Astrocyte (in vitro differentiated cells and primary cell): ENCODE measurements at regions not wholly inside any gene's neighbourhood (a gene's known extent, or its start where the extent isn't known, plus 50 kb on each side); places are given as distances from the start of the nearest gene placed in this dataset.

ENCODE experiments used
- DNase-seq: peaks from one replicate; pipeline ENCODE4 v3.0.0-alpha.2; 2010; ENCODE audit warnings: low read depth
- FAIRE-seq: peaks from 2 replicates; lab custom pipeline; 2011; peaks lifted over from hg19 to GRCh38; lab: Jason Lieb, UNC
- H2AFZ ChIP-seq: 2 replicates; pipeline ENCODE4 v1.6.0; 2012; ENCODE audit warnings: low read depth, low read length, inconsistent platforms
- H3K27ac ChIP-seq: 2 replicates; pipeline ENCODE4 v1.5.1; 2011; ENCODE audit warnings: low read depth, low read length, inconsistent platforms
- H3K27me3 ChIP-seq: 2 replicates; pipeline ENCODE4 v1.6.0; 2011; ENCODE audit warnings: low read length, inconsistent platforms; ENCODE audit not compliant: insufficient read depth
- H3K36me3 ChIP-seq: 2 replicates; pipeline ENCODE4 v1.5.1; 2011; ENCODE audit warnings: low read length, inconsistent platforms; ENCODE audit not compliant: insufficient read depth
- H3K4me1 ChIP-seq: 2 replicates; pipeline ENCODE4 v1.5.1; 2011; ENCODE audit warnings: low read length, inconsistent platforms; ENCODE audit not compliant: insufficient read depth
- H3K4me2 ChIP-seq: 2 replicates; pipeline ENCODE4 v1.6.0; 2012; ENCODE audit warnings: low read length, inconsistent platforms
- H3K4me3 ChIP-seq: 2 replicates; pipeline ENCODE4 v1.5.1; 2011; ENCODE audit warnings: low read depth, mild to moderate bottlenecking, low read length, inconsistent platforms; ENCODE audit not compliant: insufficient read depth
- H3K79me2 ChIP-seq: 2 replicates; pipeline ENCODE4 v1.6.0; 2012; ENCODE audit warnings: mild to moderate bottlenecking, low read length, inconsistent platforms; ENCODE audit not compliant: insufficient read depth
- H3K9ac ChIP-seq: 2 replicates; pipeline ENCODE4 v1.6.0; 2012; ENCODE audit warnings: mild to moderate bottlenecking, low read length, inconsistent platforms
- H3K9me3 ChIP-seq: 2 replicates; pipeline ENCODE4 v1.5.1; 2012; ENCODE audit warnings: low read depth, mild to moderate bottlenecking, low read length, inconsistent platforms; ENCODE audit not compliant: insufficient read depth
- H4K20me1 ChIP-seq: 2 replicates; pipeline ENCODE4 v1.6.0; 2012; ENCODE audit warnings: low read length, inconsistent platforms; ENCODE audit not compliant: insufficient read depth
- H3K27ac Mint-ChIP-seq: one replicate; pipeline ENCODE4 v1.8.0; 2021; ENCODE audit warnings: mild to moderate bottlenecking, mixed read lengths; ENCODE audit not compliant: unreplicated experiment
- H3K27me3 Mint-ChIP-seq: one replicate; pipeline ENCODE4 v1.8.0; 2021; ENCODE audit warnings: low read depth, mixed read lengths; ENCODE audit not compliant: unreplicated experiment
- H3K36me3 Mint-ChIP-seq: one replicate; pipeline ENCODE4 v1.8.0; 2021; ENCODE audit warnings: low read depth, mixed read lengths; ENCODE audit not compliant: unreplicated experiment
- H3K4me1 Mint-ChIP-seq: one replicate; pipeline ENCODE4 v1.8.0; 2021; ENCODE audit warnings: low read depth, mixed read lengths; ENCODE audit not compliant: unreplicated experiment
- H3K4me3 Mint-ChIP-seq: one replicate; pipeline ENCODE4 v1.8.0; 2021; ENCODE audit warnings: mild to moderate bottlenecking, moderate library complexity, mixed read lengths; ENCODE audit not compliant: unreplicated experiment
- H3K9me3 Mint-ChIP-seq: one replicate; pipeline ENCODE4 v1.8.0; 2021; ENCODE audit warnings: mild to moderate bottlenecking, mixed read lengths; ENCODE audit not compliant: unreplicated experiment
- CTCF ChIP-seq: IDR thresholded peaks from 2 replicates; pipeline ENCODE4 v1.5.1; 2011; ENCODE audit warnings: low read depth, mild to moderate bottlenecking, inconsistent platforms, low read length, moderate library complexity; ENCODE audit not compliant: insufficient read depth
- EZH2 ChIP-seq: IDR thresholded peaks from 2 replicates; pipeline ENCODE4 v1.6.1; 2012; ENCODE audit warnings: mild to moderate bottlenecking, low read length, inconsistent platforms; ENCODE audit not compliant: insufficient read depth

- Mint-ChIP-seq H3K27ac (no peak overlapping the region), H3K9me3 (no peaks in the 10 kb centered on the region), H3K4me3 (no peak overlapping the region), H3K36me3 (no peaks in the 10 kb centered on the region), H3K4me1 (no peaks in the 10 kb centered on the region), H3K27me3 (peaks cover 11% of the 10 kb centered on the region)
- Histone ChIP-seq H2AFZ (no peak overlapping the region), H3K9ac (no peak overlapping the region), H3K27ac (no peak overlapping the region), H3K9me3 (no peaks in the 10 kb centered on the region), H3K27me3 (no peaks in the 10 kb centered on the region), H3K36me3 (no peaks in the 10 kb centered on the region), H3K4me2 (no peak overlapping the region), H3K79me2 (no peaks in the 10 kb centered on the region), H3K4me3 (no peak overlapping the region), H4K20me1 (no peaks in the 10 kb centered on the region), H3K4me1 (no peaks in the 10 kb centered on the region)
- DNase-seq (no peak), FAIRE-seq (no peak)
- no peak for TF ChIP-seq EZH2
These were observed 353.2 kb upstream of the PLD5 start for GRCh38 chr1:242877743-242878142.

- no peak for TF ChIP-seq EZH2
- TF ChIP-seq CTCF, result no peak
- no peak for DNase-seq
- H3K9me3 Mint-ChIP-seq, result no peaks in the 10 kb centered on the region
These were observed 352.7 kb upstream of the PLD5 start for GRCh38 chr1:242877229-242877628.

DNA sequence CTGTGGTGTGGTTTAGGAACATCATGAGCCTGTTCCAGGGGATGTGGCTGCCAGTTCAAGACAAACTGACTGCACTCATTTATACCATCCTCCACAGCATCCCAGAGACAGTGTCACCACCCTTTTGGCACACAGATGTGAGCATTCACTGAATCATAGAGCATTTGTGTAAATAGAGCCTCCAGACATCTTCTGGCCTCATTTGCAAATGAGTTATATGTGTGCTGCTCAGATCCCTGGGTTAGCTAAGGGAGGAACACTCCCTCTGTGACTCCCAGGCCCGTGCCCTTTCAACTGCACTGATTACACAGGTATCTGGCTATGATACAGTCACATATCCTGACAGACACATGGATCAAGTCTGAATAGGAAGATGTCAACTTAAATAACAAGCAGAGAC, 351.5 kb upstream of the PLD5 start:
- H3K9me3 ChIP-seq, result no peaks in the 10 kb centered on the region
- no peaks in the 10 kb centered on the region for H3K27me3 ChIP-seq
- H3K4me1 ChIP-seq, result no peaks in the 10 kb centered on the region
- H3K36me3 ChIP-seq, result no peaks in the 10 kb centered on the region
- no peak for DNase-seq
- no peak overlapping the region for H3K4me2 ChIP-seq
- Mint-ChIP-seq H3K9me3 (no peaks in the 10 kb centered on the region), H3K27me3 (peaks cover 1% of the 10 kb centered on the region), H3K36me3 (no peaks in the 10 kb centered on the region), H3K4me3 (no peak overlapping the region), H3K4me1 (no peaks in the 10 kb centered on the region), H3K27ac (no peak overlapping the region)
- FAIRE-seq, result no peak
- H4K20me1 ChIP-seq, result no peaks in the 10 kb centered on the region
- TF ChIP-seq EZH2, result no peak
- TF ChIP-seq CTCF, result no peak
- H3K9ac ChIP-seq, result no peak overlapping the region
- H2AFZ ChIP-seq, result no peak overlapping the region
- H3K27ac ChIP-seq, result no peak overlapping the region
- H3K4me3 ChIP-seq, result no peak overlapping the region
- H3K79me2 ChIP-seq, result no peaks in the 10 kb centered on the region

More at GRCh38 chr1:242877229-242877628, 352.7 kb upstream of the PLD5 start:
- H3K27ac Mint-ChIP-seq, result no peak overlapping the region
- Histone ChIP-seq H3K27me3 (no peaks in the 10 kb centered on the region), H3K4me1 (no peaks in the 10 kb centered on the region), H3K4me2 (no peak overlapping the region), H4K20me1 (no peaks in the 10 kb centered on the region), H3K4me3 (no peak overlapping the region), H2AFZ (no peak overlapping the region), H3K9me3 (no peaks in the 10 kb centered on the region), H3K27ac (no peak overlapping the region), H3K36me3 (no peaks in the 10 kb centered on the region), H3K9ac (no peak overlapping the region), H3K79me2 (no peaks in the 10 kb centered on the region)
- H3K36me3 Mint-ChIP-seq, result no peaks in the 10 kb centered on the region
- FAIRE-seq, result no peak
- H3K27me3 Mint-ChIP-seq, result peaks cover 8% of the 10 kb centered on the region
- H3K4me3 Mint-ChIP-seq, result no peak overlapping the region
- H3K4me1 Mint-ChIP-seq, result no peaks in the 10 kb centered on the region
